Thyroid gland (tissue), 4 donors: ENCODE measurements at regions not wholly inside any gene's neighbourhood (a gene's known extent, or its start where the extent isn't known, plus 50 kb on each side); places are given as distances from the start of the nearest gene placed in this dataset.

Experiments
- DNase-seq, 2 donors: peaks; one replicate each; pipeline ENCODE4 v3.0.0-alpha.2; 2019
- H3K27ac ChIP-seq, 3 donors: fragments of 200-600 bp; sonication (generic); 1 replicate in 2 of 3; 2 replicates in 1 of 3; pipeline ENCODE4 v1.5.1; 2016 to 2019; ENCODE audit warnings: mild to moderate bottlenecking in 1 of 3, moderate library complexity in 1 of 3
- H3K27me3 ChIP-seq: fragments of 200-600 bp; sonication (generic); one replicate; pipeline ENCODE4 v1.5.1; 2019
- H3K36me3 ChIP-seq, 2 donors: fragments of 200-600 bp; sonication (generic); one replicate each; pipeline ENCODE4 v1.5.1; 2016 to 2019
- H3K4me1 ChIP-seq, 2 donors: fragments of 200-600 bp; sonication (generic); one replicate each; pipeline ENCODE4 v1.5.1; 2017 to 2019
- H3K4me3 ChIP-seq, 3 donors: fragments of 200-600 bp; sonication (generic); replicated peaks in 1 of 3; 1 replicate in 2 of 3; 2 replicates in 1 of 3; pipeline ENCODE4 v1.5.1; 2016; ENCODE audit warnings: mild to moderate bottlenecking in 1 of 3
- H3K9me3 ChIP-seq: fragments of 200-600 bp; sonication (generic); one replicate; pipeline ENCODE4 v1.5.1; 2017
- CTCF ChIP-seq, 6 experiments: fragments of 200-600 bp in 3 of 6; fragments of 450-650 bp in 3 of 6; sonication (generic) in 3 of 6; IDR thresholded peaks; one replicate each; pipeline ENCODE4 v1.5.1; 2016 to 2019; ENCODE audit warnings: antibody characterized with exemption in 6 of 6, mild to moderate bottlenecking in 2 of 6, inconsistent platforms in 1 of 6, moderate library complexity in 1 of 6
- POLR2A ChIP-seq, 2 donors: fragments of 450-650 bp; IDR thresholded peaks; one replicate each; pipeline ENCODE4 v1.6.1; 2017; ENCODE audit warnings: antibody characterized with exemption in 2 of 2, mild to moderate bottlenecking in 2 of 2, moderate library complexity in 1 of 2
- WGBS, 2 donors: methylation state at CpG; one replicate each; pipeline ENCODE4 v1.1.5; 2017; 5-methylcytosine and 5-hydroxymethylcytosine counted together
- intact Hi-C: fragments of 100-400 bp; cut with DNase I; formaldehyde crosslinking; loops from one replicate; pipeline ENCODE4 v1.15.1; 2023

GRCh38 chr1:218694636-218695035, 349.5 kb downstream of the TGFB2 start:
- no peak for DNase-seq
- TF ChIP-seq CTCF (IDR thresholded peaks at IDR 0.05) (no peak), POLR2A (IDR thresholded peaks at IDR 0.05) (no peak)
- Histone ChIP-seq H3K36me3 (no peaks in the 10 kb centered on the region), H3K4me3 (no peak overlapping the region), H3K27me3 (no peaks in the 10 kb centered on the region), H3K27ac (no peak overlapping the region), H3K4me1 (peaks cover 4 to 7% of the 10 kb centered on the region in 2 donors), H3K9me3 (no peaks in the 10 kb centered on the region)
- WGBS, 2 donors: 32 to 40% methylated on average over 1 of the region's 1 CpG
- intact Hi-C loops: no loop called here

DNA sequence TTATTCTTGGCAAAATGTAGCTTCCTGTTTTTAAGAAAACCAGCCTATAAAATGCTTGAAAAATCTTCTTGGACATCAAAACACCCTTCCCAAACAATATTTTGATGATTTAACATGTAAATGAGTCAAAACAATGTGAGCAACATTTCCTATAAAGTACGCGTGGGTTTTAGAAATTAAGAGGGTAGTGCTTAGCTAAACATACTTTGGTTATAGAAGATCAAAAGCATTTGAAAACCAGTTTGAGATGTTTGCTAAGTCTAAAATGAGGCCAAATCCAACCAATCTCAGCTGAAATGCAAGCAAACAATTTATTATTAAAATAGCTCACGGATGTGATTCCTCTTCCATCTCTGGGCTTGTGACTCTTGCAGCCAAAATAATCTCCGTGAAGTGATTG, 350.4 kb downstream of the TGFB2 start:
- no peak for DNase-seq
- Histone ChIP-seq H3K27ac (no peak overlapping the region), H3K27me3 (no peaks in the 10 kb centered on the region), H3K36me3 (no peaks in the 10 kb centered on the region), H3K4me1 (peaks cover 4 to 7% of the 10 kb centered on the region in 2 donors), H3K4me3 (no peak overlapping the region), H3K9me3 (no peaks in the 10 kb centered on the region)
- no peak for TF ChIP-seq CTCF (IDR thresholded peaks at IDR 0.05)
- no peak for TF ChIP-seq POLR2A (IDR thresholded peaks at IDR 0.05)
- intact Hi-C loops: no loop called here
- 29 to 76% methylated on average over 4 of the region's 4 CpGs for WGBS, 2 donors

- Histone ChIP-seq H3K4me1 (peaks cover 4 to 7% of the 10 kb centered on the region in 2 donors), H3K27me3 (no peaks in the 10 kb centered on the region), H3K9me3 (no peaks in the 10 kb centered on the region), H3K4me3 (no peak overlapping the region), H3K36me3 (no peaks in the 10 kb centered on the region), H3K27ac (no peak overlapping the region)
- TF ChIP-seq CTCF (IDR thresholded peaks at IDR 0.05): no peak
- no peak for DNase-seq
- intact Hi-C loops: no loop called here
Observed at GRCh38 chr1:218698141-218698540, 353.0 kb downstream of the TGFB2 start.

DNA sequence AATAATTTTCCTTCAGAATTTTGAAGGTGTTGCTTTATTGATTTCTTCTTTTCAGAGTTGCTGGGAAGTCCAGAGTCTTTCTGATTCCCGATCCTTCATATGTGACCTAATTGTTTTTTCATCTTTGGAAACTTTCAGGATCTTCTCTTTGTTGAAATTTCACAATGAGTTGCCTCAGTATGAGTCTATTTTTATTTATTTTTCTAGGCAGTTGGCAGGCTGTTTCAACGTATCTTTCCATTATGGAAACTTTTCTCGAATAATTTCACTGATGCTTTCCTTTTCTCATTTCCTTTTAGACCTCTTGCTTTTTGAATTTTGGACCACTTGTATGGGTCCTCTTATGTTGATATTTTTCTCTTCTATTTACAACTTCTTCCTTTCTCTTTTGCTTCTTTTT, 354.3 kb downstream of the TGFB2 start:
- Histone ChIP-seq H3K4me1 (peaks cover 4 to 7% of the 10 kb centered on the region in 2 donors), H3K36me3 (no peaks in the 10 kb centered on the region), H3K4me3 (no peak overlapping the region), H3K27me3 (no peaks in the 10 kb centered on the region), H3K9me3 (no peaks in the 10 kb centered on the region), H3K27ac (no peak overlapping the region)
- WGBS, 2 donors: 76 to 78% methylated on average over 3 of the region's 3 CpGs
- intact Hi-C loops: no loop called here
- TF ChIP-seq CTCF (IDR thresholded peaks at IDR 0.05) (no peak), POLR2A (IDR thresholded peaks at IDR 0.05) (no peak)
- DNase-seq: no peak

DNA sequence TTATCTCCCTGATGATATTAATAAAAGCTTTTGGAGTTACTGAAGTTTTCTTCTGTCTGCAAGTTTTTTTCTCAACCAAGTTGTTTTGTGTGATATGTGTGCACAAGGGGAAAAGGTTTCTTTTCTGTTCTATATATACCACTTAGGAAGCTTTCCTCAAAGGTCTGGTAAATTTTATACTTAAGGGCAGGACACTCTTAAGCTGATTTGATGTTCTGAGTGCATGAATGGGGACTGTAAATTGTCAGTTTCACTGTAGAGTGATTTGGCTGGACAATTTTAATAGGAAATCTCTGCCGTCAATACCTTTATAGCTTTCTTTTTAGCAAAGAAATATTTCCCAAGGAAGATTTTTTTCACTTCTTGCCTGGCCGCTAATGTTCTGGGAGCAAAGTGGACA, 354.7 kb downstream of the TGFB2 start:
- DNase-seq: no peak
- Histone ChIP-seq H3K9me3 (no peaks in the 10 kb centered on the region), H3K27me3 (no peaks in the 10 kb centered on the region), H3K27ac (no peak overlapping the region), H3K4me3 (no peak overlapping the region), H3K4me1 (peaks cover 4 to 7% of the 10 kb centered on the region in 2 donors), H3K36me3 (no peaks in the 10 kb centered on the region)
- intact Hi-C loops: no loop called here
- 88 to 96% methylated on average over 2 of the region's 2 CpGs for WGBS, 2 donors
- TF ChIP-seq CTCF (IDR thresholded peaks at IDR 0.05): no peak
- no peak for TF ChIP-seq POLR2A (IDR thresholded peaks at IDR 0.05)
